ENCODE measurements at regions not wholly inside any gene's neighbourhood (a gene's known extent, or its start where the extent isn't known, plus 50 kb on each side); places are given as distances from the start of the nearest gene placed in this dataset.

GRCh38 chr2:136175868-136176267, 57.9 kb upstream of the CXCR4 start:
- DNase-seq, result no peak

GRCh38 chr2:136175466-136175865, 57.5 kb upstream of the CXCR4 start:
- no peak for DNase-seq

- DNase-seq, result no peak
Measured at GRCh38 chr2:136173126-136173525, 55.2 kb upstream of the CXCR4 start.

- no peak for DNase-seq
Measured at GRCh38 chr2:136171223-136171622, 53.3 kb upstream of the CXCR4 start.

- no peak for DNase-seq
Measured at GRCh38 chr2:136168720-136169119, 50.8 kb upstream of the CXCR4 start.

DNA sequence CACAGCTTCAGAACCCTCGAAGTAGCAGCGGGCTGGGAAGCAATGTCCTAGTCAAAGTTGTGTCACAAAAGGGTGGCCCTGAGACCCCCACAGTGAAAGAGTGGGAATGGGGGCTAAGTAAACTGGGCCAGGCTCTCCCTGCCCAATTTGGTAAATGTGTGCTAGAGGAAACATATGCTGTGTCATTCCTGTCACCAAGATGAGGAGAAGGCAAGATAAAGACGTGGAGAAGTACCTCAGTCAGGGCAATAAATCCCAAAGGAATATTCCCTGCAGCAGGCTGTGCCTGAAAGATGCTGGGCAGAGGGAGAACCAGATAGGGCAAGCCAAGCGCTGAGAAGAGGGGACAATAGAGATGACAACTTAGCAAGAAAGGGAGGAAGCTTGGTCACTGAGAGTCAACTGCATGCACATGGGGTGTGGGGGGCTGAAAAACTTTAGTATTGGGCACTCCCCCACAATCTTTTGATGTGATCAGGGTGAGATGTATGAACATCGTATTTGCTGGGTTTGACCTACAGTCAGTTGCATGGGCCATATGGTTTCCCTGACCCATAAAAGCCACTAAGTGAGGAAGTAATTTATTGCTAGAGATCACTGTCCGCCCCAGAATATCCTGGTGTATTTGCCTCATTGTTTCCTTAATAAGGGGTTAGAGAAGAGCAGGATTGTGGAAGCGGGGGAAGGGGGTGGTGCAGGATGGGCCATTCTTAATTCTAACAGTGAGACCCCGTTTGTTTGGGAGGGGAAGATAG, 49.9 kb upstream of the CXCR4 start:
- DNase-seq, result no peak
